Suppressor macrophage treated with lipopolysaccharide for 4 hours (primary cell): ENCODE measurements at regions not wholly inside any gene's neighbourhood (a gene's known extent, or its start where the extent isn't known, plus 50 kb on each side); places are given as distances from the start of the nearest gene placed in this dataset.
"Not testable (repeated sequence)": the region's sequence is repeated elsewhere in the genome, so short reads cannot be mapped to it uniquely, and the experiment has no call there.

Experiments used
- DNase-seq: peaks from one replicate; pipeline ENCODE4 v3.0.0-alpha.2; 2020

DNA sequence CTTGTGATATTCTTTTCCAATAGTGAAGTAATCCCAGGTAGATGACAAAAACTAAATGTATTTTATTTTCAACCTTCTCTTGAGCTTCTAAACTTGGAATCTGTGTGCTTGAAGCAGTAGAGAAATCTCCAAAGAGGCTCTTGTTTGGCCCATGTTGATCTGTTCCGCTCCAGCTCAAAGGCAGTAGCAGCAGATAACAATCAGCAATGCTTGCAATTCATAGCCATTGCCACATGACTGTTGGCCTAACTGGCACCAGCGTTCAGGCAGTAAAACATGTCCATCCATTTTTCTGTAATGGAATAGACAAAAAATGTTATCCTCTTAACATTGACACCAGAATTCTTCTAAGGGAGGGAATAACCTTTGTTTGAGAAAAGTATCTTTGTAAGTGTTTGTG lies 270.7 kb upstream of the MSX2 start:
- DNase-seq, result no peak

DNA sequence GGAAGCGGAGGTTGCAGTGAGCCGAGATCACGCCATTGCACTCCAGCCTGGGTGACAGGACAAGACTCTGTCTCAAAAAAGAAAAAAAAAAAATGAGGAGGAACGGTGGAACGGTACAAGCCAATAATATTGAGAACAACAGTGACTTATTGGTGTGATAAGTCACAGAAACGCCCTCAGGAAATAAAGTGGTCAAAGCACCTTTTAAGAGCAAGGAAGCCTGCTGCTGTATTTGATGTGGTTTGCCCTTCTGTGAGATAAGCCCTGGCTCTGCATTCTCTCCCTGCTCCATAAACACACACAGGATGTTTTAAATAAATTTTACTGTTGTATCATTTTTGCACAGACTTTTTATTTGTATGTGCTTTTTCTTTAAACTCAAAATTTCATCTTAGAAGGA lies 269.9 kb upstream of the MSX2 start:
- DNase-seq, result no peak

DNA sequence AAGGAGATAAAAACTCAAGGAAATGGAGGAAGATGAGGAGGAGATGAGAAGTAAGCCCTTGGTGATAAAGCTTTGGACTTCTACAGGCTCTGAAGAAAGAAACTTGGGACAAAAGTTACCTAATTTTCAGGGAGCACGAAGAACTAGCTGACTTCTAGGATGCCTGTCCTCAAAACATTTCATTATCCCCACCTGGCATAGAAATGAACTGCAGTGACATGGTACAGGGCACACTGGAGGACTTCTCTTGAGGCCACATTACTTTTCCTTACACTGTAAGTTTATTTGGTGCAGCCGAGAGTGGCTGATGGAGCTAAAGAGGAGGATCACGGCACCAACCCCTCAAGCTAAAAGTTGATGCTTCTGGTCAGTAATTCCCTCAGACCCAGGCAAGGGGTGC lies 269.5 kb upstream of the MSX2 start:
- no peak for DNase-seq

DNA sequence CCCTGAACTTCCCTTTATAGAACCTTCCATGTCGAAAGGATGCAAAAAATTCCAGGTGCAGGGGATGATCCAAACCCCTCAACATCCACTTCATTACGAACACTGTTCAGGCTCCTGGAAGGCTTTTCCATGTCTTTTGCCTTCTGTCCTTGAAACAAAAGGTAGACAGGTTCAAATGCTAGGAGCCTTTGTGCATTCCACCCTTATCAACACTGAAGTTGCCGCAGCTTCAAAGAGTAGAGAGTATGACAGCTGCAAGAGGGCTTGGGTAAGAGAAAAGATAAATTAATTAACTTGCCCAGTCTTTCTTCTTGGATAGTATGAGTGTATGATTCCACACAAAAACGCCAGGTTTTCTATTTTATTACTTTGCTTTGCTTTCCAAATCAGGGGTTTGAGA lies 269.1 kb upstream of the MSX2 start:
- no peak for DNase-seq

DNA sequence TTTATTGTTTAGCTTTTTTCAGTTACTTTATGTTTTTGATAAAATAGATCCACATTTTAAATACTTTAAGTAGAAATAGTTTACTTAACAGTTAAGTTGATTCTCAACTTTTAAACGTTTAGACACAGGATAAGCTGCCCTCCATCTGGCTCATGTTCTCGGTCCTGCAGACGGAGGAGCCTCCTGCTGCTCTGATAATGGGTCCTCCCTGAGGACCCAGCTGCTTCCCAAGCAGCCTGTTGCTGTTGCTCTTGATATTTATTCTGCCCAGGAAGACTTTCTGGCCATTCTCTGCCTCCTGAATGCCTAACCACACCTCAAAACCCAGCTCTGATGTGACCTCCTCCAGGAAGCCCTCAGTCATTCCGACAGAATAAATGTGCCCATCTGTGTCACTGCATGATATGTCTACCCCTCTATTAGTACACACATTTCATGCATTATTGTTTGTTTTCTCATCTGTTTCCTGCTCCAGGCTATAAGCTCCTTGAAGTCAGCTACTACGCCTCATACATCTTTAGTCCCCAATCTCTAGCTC lies 267.2 kb upstream of the MSX2 start:
- DNase-seq, result no peak

DNA sequence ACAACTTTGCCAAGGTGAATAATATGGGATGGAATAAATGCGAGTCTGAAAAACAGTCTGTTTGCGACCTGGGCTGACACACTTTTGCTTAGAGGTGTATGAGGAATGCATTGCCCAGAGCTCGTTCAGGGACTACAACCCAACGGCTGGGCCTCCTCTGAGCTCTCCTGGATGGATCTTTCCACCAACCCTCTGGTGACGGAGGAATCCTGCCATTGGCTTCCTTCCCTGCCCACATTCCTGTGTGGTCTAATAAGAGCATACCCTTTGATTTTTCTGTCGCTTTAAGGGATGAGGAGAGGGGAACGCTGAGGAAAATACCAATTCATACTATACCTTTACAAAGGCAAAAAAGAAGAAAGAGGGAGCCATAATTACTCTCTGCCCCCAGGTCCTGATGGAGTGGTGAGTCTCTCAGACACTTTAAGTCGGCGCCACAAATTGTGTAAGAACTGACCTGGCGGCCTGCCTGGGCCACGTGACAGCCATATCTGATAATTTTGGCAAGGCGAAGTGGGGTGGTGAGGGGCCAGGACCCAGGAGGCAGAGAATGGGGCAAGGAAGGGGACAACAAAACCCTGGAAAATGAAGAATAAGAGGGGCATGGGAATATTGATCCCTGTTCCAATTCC lies 265.2 kb upstream of the MSX2 start:
- no peak for DNase-seq

DNA sequence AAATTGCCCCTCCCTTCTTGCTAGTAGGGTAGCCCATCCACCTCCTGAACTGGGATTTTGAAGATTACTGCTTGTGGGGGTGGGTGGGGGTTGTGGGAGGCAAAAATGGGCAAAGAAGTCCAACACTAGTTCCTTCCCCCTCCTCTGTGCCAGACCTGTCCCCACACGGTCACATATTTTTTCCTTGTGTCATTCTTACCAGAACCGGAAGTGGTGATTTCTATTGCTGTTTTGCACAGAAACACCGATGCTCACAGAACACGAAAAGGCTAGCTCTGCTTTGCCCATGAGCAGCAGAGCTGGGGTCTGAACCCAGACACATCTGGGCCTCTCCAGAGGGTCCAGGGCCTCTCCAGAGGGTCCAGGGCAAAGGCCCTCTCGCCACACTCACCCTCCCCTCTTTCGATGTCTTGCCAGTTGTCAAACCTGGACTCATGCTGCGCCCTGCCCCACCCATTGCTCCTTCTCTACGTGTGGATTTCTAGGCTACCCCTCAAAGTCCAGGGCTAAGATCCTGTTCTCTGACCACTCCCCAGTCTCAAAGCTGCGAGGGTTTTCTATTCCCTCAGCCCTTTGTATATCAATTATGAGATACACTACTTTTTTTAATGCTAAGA lies 264.4 kb upstream of the MSX2 start:
- no peak for DNase-seq

DNA sequence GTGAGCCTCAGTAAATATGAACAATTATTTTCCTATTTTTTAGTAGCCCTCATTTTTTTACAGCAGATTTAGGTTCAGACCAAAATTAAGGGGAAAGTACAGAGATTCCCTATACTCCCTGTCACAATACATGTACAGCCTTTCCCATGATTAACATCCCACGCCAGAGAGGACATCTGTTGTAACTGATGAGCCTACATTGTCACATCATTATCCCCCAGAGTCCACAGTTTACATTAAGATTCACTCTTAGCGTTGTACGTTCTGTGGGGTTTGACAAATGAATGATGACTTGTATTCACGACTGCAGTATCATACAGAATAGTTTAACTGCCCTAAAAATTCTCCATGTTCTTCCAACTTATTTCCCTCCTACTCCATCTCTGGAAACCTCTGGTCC lies 262.3 kb upstream of the MSX2 start:
- DNase-seq, result no peak

DNA sequence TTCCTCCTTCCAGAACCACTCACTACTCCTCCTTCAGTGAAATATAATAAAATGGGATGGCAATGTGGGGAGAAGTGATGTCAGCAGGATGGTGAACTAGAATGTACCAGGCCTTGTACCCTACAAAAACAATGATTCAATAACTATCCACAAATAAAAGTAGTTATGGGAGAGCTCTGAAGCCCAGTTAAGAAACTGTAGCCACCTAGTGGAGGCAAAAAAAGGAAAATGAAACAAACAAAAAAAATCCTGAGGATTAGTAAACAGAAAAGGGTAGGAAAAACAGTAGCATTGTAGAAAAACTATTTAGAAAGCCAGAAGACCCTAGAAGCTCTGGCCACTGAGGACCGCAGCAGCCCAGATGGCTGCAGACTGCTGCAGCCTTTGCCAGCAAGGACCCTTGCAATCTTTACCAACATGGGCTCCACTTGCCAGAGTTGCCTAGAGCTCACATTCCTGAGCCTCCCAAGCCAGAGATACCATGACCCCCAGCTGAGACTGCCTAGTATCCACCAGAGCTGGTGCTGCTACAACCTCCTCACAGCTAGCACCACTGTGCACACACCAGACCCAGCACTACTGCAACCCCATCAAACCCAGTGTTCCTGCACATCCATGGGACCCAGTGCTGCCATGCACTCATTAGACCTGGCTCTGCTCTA lies 259.7 kb upstream of the MSX2 start:
- DNase-seq, result no peak

DNA sequence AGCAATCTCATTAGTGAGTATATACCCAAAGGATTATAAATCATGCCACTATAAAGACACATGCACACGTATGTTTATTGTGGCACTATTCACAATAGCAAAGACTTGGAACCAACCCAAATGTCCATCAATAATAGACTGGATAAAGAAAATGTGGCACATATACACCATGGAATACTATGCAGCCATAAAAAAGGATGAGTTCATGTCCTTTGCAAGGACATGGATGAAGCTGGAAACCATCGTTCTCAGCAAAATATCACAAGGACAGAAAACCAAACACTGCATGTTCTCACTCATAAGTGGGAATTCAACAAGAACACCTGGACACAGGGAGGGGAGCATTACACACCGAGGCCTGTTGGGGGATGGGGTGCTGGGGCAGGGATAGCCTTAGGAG lies 252.9 kb upstream of the MSX2 start:
- DNase-seq, result not testable (repeated sequence)

DNA sequence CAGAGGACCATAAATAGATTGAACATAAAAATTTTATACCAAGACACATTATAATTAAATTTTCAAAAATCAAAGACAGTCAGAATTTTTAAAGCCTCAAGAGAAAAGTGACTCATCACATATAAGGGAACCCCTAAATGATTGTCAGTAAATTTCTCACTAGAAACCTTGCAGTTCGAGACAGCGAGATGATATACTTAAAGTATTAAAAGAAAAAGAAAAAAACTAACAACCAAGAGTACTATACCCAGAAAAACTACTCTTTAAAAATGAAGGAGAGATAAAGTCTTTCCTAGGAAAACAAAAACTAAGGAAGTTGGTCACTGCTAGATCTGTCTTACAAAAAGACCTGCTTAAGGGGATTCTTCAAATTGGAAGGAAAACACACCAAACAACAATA lies 251.4 kb upstream of the MSX2 start:
- DNase-seq, result no peak

DNA sequence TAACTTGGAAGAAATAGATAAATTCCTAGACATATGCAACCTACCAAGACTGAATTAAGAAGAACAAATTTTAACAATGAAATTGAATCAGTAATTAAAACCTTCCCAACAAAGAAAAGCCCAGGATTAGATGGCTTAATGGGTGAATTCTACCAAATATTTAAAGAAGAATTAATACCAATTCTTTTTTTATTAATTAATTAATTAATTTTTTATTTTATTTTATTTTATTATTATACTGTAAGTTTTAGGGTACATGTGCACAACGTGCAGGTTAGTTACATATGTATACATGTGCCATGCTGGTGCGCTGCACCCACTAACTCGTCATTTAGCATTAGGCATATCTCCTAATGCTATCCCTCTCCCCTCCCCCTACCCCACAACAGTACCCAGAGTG lies 248.4 kb upstream of the MSX2 start:
- not testable (repeated sequence) for DNase-seq

DNA sequence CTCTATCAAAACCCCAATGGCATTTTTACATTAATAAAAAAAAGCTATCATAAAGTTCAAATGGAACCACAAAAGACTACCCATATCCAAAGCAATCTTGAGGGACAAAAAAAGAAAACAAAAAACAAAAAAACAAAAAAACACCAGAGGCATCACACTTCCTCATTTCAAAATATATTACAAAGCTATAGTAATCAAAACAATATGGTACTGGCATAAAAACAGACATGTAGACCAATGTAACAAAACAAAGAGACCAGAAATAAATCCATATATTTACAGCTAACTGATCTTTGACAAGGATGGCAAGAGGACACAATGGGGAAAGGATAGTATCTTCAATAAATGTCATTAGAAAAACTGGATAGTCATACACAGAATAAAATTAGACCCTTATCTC lies 245.1 kb upstream of the MSX2 start:
- no peak for DNase-seq

DNA sequence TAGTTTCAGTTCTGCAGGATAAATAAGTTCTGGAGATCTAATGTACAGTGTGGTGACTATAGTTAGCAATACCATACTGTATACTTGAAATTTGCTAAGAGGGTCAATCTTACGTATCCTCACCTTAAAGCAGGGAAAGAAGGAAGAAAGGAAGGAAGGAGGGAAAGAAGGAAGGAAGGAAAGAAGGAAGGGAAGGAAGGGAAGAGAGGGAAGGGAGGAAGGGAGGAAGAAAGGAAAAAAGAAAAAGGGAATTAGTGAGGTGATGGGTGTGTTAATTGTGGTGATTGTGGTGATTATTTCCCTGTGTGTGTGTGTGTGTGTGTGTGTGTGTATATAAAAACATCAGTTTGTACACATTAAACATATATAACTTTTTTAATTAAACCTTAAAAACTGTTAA lies 242.6 kb upstream of the MSX2 start:
- DNase-seq, result no peak

DNA sequence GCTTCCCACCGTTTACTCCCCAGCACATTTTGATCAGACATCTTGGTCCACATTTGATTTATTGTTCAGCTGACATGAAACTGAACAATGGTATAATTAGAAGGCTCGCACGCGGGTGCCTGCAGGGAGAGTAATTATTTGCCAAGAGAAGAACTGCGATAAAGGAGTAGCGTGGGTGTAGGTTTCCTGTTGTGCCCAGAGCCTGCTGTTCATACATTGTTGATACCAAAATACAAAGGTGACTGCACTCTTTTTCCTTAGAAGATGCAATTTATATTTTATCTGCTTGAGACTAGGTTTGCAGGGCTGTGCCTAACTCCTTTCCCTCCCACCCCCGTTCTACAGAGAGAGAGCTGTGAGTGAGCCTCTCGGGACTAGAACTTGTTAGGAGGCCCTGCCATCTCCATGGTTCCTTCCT lies 241.8 kb upstream of the MSX2 start:
- DNase-seq, result no peak

DNA sequence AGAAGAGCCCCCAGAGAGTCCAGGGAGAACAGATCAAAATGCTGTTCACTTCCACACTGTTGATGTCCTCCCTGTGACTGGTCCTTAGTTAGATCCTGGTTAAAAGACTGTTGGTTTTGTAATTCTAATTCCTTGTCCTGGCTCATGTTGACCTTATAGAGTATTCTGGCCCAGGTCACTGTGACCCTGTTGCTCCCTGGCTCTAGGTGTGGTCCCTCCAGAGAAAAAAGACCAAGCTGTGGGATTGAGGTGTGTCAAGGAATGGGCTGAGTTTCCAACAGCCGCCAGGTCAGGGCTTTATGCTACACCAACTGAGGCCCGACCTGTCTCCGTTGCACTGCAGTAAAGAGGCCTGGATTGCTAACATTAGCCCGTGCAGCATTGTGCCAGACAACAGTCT lies 241.0 kb upstream of the MSX2 start:
- no peak for DNase-seq

DNA sequence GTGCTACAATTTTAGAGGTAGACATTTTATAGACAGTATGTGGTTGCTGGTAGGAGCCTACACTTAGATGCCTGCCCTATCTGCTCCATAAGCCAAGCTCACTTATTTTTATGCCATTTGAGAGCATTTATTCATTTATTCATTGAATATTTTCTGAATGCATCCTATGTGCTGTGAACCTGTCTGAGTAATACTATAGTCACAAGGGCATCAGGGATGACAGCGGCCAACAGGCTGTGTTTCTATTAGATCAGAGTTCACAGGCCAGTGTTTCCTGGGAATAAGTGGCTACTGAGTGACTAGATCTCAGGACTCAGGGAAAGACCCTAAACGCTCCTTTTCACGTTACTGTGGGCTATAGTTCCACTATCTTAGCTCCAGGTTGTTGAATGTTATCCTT lies 235.2 kb upstream of the MSX2 start:
- no peak for DNase-seq

DNA sequence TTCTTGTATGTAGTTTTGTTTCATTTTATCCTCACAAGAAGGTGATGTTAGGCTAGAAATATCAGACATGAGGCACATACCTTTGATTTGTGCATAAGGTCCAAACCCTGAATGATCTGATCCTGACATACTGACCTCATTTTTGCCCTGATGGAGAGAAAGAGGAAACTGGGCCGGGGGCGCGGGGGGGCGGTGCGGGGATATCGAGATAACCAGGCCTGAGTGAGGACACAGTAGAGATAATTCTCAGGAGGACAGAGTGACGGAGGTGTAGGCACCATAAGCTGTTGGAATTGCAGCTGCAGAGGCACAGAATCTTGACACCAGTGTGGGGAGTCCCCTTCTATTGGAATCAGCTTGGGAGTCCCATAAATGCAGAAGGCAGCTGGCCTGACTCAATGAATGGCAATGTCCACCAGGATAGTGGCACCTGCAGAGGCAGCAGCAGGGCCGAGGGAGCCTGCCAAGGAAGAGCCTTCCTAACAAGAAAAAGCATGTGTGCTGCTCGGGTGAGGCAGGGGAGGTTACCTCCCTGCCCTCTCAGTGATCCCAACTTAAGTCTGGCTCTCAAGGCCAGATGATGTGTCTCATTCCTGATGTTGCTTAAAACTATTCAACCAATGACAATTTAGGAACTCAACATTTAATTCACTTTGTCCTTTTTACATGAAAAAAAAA lies 234.3 kb upstream of the MSX2 start:
- DNase-seq, result no peak

DNA sequence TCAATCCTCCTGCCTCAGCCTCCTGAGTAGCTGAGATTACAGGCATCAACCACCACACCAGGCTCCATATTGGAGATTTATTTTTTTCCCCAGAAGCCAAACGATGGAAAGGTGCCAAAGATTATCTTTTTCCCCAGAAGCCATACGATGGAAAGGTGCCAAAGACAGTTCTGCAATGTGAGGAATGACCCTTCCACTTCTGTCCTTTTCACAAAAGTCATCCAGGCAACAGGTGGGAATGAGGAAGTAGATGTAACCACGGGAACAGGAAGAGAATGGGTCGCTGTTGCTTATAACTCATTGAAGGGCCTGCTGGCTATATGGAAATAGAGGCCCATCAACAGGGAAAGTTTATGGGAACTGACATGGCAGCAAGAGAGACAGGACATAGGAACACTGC lies 233.7 kb upstream of the MSX2 start:
- DNase-seq, result no peak

DNA sequence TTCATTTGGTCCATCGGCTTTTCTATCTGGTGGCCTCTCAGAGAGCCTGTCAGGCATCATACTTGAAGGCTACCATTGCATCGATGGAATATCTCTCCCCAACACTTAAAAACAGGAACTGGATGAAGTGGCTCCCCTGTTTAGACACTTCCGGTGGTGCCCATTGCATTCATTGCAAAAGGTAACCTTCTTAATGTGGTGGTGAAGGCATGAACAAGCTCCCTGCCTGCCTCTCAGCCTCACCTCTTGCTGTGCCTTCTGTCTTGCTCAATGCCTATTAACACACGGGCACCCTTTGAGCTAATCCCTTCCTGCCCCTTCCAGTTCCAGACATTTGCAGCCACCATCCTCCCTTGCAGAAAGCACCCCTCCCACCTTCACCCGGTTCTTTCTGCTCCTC lies 233.1 kb upstream of the MSX2 start:
- DNase-seq, result no peak

DNA sequence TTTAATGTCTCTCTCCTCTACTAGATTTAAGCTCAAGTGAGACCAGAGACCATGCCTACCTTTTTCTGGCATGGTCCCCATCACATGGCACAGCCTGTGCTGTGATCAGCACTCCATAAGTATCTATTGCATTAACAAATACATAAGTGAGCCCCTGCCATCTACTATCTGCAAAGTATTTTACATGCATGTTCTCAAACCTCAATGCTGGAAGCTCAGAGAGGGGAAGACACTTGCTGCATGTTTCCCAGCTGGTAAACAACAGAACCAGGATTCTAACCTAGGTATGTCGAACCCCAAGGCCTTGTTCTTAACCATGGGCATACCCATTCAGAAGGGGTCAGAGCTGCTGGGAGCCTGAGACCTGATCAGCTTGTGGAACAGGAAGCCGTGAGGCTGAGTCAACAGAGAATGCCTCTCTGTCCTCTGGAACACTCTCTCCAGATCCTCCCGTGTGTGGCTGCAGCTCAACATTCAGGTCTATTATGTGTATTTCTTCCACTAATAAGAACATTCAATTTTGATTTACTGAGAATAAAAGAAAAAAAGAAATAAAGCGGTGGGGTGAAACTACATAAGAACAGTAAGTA lies 232.5 kb upstream of the MSX2 start:
- no peak for DNase-seq

DNA sequence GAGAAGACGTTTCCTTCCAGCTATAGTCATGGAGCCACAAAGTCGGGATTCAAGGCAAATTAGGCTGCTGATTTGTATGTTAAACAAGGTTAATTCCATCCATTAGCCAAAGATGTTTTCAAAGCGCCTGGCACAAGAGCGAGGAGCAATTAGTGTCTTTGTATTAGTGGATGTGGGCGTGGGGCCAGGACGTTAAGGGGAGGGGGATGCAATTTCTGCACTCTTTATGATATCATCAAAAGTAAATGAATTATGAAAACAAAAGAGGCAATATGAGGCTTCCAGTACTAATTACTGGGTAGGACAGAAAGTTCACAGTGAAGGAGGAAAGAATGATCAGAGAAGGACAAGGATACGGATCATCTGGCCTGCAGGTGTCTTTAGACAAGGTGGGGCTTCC lies 230.9 kb upstream of the MSX2 start:
- no peak for DNase-seq

DNA sequence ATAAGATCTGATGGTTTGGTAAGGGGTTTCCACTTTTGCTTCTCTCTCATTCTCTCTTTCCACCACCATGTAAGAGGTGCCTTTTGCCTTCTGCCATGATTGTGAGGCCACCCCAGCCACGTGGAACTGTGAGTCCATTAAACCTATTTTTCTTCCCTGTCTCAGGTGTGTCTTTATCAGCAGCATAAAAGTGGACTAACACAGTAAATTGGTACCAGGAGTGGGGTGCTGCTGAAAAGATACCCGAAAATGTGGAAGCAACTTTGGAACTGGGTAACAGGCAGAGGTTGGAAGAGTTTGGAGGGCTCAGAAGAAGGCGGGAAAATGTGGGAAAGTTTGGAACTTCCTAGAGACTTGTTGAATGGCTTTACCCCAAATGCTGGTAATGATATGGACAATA lies 226.4 kb upstream of the MSX2 start:
- not testable (repeated sequence) for DNase-seq

DNA sequence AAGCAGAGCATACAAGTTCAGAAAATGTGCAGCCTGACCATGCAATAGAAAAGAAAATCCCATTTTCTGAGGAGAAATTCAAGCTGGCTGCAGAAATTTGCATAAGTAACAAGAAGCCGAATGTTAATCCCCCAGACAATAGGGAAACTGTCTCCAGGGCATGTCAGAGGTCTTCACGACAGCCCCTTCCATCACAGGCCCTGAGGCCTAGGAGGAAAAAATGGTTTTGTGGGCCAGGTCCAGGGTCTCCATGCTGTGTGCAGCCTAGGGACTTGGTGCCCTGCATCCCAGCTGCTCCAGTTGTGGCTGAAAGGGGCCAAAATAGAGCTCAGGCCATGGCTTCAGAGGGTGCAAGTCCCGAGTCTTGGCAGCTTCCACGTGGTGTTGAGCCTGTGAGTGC lies 225.8 kb upstream of the MSX2 start:
- DNase-seq, result not testable (repeated sequence)
